HUDEP-2 (cell line): ENCODE measurements at regions not wholly inside any gene's neighbourhood (a gene's known extent, or its start where the extent isn't known, plus 50 kb on each side); places are given as distances from the start of the nearest gene placed in this dataset.

Experiments
- DNase-seq, 76 experiments: peaks; one replicate each; lab custom pipeline; 2025; ENCODE audit not compliant: unreplicated experiment in 76 of 76; lab: John Stamatoyannopoulos, UW

DNA sequence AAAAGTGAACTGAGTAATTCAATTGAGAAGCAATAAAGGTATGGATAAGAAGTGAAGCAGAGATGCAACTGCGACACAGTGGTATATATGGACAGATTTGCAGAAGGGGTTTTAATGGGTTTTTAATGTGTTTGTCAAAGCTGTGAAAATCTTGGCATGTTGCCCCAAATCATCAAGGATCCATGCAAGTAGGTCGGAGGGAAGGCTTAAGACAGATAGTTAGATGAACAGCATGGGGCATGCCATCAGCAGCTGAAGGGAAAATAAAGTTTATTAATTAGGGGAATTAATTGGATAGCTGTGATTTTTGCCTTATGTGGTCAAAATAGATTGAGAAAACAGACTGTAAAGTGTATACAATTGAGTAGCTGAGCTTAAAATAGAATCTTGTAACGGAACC lies 840.1 kb downstream of the JRKL start:
- no peak for DNase-seq

- DNase-seq, result no peak
Measured at GRCh38 chr11:97231231-97231630, 841.4 kb downstream of the JRKL start.

DNA sequence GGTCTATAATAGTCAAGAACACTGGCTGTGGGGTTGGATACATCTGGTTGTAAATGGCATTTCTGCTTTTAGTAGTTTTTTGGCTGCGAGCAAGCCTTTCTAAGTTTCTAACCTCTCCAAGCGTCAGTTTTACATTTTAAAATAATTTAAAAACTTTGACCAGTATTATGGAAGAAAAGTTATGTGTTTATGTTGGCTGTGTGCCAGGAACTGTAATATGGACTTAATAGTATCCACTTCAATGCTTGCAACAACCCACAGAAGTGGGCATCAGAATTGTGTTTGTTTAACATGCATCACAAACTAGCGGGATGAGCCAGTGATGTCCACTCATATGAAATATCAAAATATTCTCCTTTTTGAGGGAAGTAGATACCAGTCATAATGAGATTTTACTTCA lies 844.2 kb downstream of the JRKL start:
- DNase-seq, result no peak

GRCh38 chr11:97237151-97237550 lies 847.3 kb downstream of the JRKL start:
- DNase-seq, result no peak

DNA sequence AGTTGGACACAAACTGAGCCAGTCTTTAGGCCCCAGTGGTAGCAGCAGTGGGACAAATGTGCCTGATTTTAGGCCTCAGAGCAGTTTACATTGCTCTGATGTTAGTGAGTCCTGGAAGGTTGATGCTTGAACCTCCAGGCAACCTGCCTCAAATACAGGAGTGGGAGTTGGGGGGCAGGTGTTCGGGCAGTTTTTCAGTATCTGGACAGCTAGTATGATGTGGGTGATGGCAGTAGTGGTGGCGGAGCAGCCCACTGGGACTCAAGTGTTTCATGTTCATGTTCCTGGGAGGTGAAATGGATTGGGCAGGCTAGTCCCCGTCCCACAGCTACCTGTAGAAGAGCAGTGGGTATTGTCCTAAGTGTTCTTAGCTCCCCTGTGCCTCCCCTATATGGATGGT lies 857.8 kb downstream of the JRKL start:
- no peak for DNase-seq

- DNase-seq, result no peak
Measured at GRCh38 chr11:97254790-97255189, 865.0 kb downstream of the JRKL start.

DNA sequence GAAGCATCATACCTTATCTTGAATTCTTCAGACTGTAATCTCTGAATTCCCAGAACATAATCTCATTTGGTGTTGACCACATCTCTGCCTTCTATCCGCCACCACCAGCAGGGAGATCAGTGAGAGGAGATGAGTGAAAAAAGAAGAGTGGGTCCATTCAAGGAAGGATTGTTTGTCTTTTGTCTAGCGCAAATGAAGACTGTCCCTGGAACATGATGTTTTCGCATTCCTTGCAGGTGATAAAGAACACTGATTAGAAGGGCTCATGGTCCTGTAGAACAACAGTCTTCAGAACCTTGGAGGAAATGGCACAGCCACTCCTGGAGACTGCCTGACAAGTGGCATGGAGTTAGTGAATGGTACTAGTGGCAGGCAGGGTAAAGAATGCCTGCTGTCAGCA lies 869.6 kb downstream of the JRKL start:
- no peak for DNase-seq

GRCh38 chr11:97259884-97260283 lies 870.1 kb downstream of the JRKL start:
- no peak for DNase-seq

- DNase-seq, result no peak
Measured at GRCh38 chr11:97263183-97263858, 873.5 kb downstream of the JRKL start.

GRCh38 chr11:97269527-97269926 lies 879.7 kb downstream of the JRKL start:
- DNase-seq, result peak in 1 of 76 experiments; percentile 1

DNA sequence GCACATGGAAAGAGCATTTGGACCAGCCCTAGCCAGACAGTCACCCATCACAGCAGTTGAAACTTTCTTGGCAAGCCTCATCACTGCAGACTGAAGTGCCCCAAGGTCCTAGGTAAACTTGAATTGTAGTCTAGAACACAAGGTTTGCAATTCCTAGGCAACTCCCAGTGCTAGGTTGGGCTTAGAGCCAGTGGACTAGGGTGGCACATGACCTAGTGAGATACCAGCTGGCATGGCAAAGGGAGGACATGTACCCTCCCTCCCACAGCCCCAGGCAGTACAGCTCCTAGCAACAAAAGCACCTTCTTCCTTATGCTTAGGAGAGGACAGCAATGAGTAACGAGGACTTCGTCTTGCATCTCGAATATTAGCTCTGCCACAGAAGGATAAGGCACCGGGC lies 889.5 kb downstream of the JRKL start:
- DNase-seq, result no peak

DNA sequence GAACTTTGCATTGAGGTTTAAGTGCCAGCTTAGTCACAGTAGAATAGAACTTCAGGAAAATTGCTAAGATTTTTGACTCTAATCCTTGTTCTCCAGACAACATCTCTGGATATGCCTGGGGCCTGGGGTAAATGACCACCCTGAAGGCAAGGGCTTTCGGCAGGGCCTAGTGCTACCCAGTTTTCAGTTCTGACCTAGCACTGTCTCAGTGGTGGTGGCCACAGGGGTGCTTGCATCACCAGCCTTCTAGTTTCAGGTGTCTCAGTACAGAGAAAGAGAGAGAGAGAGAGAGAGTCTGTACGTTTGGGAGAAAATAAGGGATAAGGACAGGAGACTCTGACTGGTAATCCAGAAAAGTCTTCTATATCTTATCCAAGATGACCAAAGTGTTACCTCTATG lies 890.5 kb downstream of the JRKL start:
- DNase-seq, result no peak

DNA sequence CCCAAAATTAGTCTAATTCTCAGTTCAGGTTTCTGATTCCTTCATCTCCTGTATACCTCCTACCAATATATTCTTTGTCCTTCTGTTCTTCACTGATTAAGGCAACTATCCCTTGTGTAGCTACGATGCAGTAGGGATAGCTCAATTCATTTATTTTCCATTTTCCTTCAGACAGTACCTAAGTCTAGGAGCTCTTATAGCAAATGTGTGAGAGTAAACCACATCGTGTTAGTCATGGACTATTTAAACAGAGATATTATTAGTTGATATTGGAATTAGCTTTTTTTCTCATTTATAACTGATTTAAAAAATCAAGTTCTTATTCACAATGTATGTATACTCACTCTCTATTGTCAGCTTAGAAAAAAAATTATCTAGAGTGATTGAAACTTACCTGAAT lies 900.0 kb downstream of the JRKL start:
- DNase-seq, result no peak

- DNase-seq, result no peak
Measured at GRCh38 chr11:97290464-97291041, 900.7 kb downstream of the JRKL start.

DNA sequence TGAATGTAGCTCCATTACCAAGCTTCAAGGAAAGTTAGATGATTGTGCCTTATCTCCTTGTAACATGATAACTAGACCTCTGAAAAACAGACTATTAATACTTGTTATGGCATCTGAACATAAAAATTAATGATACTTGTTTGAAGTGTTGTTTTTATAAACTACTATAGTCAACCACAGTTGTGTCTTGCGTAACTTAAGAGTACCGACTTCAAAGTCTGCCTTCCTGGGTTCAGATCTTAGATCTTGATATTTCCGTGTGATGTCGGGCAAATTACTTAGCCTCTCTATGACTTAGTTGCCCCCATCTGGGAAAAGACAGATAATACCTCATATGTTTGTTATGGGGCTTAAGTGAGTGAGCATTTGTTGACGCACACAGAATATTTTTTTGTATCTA lies 906.5 kb downstream of the JRKL start:
- DNase-seq, result no peak

DNA sequence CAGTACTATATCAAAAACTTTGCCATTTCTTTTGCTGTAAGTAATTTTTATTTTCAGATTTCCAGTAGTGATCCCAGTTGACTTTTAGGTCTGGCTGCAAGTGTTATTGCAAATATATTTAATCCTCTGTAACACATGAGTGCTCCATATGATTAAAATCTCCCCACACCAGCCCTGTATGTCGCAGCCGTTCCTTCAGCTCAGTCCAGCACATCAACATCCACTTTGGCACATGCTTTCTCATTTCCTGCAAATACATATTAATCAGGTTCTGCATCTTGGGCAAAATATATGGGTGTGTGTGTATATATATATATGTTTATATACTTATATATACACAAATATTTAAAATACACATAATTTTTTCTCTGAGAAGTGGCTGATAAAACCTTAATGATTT lies 919.5 kb downstream of the JRKL start:
- DNase-seq, result no peak

DNA sequence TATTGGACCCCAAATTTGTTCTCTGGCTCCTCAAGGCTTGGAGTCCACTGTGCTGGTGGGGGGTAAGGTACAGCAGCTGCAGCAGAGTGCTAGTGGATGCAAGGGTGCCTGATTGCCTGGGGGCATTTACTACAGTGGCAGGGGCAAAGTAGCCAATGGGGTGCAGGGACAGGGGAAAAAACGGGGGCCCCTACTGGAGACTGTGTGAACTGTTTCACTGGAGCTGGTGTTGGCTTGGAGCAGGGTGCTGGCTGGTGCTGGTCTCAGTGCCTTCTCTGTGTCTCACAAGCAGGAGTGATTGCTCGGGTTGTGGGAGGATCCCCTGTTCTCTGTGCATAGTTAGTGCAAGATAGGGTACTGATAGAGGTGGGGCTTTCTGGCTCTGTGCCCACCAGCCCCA lies 935.9 kb downstream of the JRKL start:
- DNase-seq, result no peak

DNA sequence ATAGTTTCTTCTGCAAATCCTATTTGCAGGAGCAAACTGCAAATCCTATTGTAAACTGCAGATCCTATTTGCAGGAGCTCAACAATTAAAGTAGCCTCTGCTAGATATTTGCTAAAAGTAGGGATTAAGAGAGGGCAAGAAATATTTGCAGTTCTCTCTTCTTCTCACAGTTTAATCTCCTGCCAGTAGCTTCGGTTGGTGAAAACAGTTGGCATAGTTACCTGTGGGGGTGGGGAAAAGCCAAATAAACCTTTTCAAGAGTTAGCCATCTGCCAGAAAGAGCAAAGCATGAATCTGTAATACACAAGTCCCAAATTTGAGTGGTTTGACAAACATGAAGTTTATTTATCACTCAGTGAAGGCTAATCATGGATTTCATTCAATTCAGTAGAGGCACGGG lies 942.5 kb downstream of the JRKL start:
- no peak for DNase-seq

- no peak for DNase-seq
Measured at GRCh38 chr11:97336064-97336463, 946.3 kb downstream of the JRKL start.

- no peak for DNase-seq
Measured at GRCh38 chr11:97345032-97345431, 955.2 kb downstream of the JRKL start.

- DNase-seq, result no peak
Measured at GRCh38 chr11:97349201-97349600, 959.4 kb downstream of the JRKL start.

GRCh38 chr11:97351939-97352338 lies 962.1 kb downstream of the JRKL start:
- no peak for DNase-seq

GRCh38 chr11:97354026-97354425 lies 964.2 kb downstream of the JRKL start:
- no peak for DNase-seq
